ENCODE measurements at regions not wholly inside any gene's neighbourhood (a gene's known extent, or its start where the extent isn't known, plus 50 kb on each side); places are given as distances from the start of the nearest gene placed in this dataset.

GRCh38 chr9:36728651-36729520 lies 156.2 kb downstream of the MELK start:
- DNase-seq (ENCODE audit: low spot score): peak; percentile 83

- DNase-seq (ENCODE audit: low spot score): no peak
Measured at GRCh38 chr9:36729906-36730305, 157.2 kb downstream of the MELK start.

- DNase-seq (ENCODE audit: low spot score): no peak
Measured at GRCh38 chr9:36730414-36730813, 157.7 kb downstream of the MELK start.

- DNase-seq (ENCODE audit: low spot score): no peak
Measured at GRCh38 chr9:36731068-36731956, 158.6 kb downstream of the MELK start.

GRCh38 chr9:36734737-36735136 lies 162.0 kb downstream of the MELK start:
- no peak for DNase-seq (ENCODE audit: low spot score)

GRCh38 chr9:36736648-36737047 lies 164.0 kb downstream of the MELK start:
- no peak for DNase-seq (ENCODE audit: low spot score)

GRCh38 chr9:36738318-36738976 lies 165.8 kb downstream of the MELK start:
- DNase-seq (ENCODE audit: low spot score): no peak

GRCh38 chr9:36739373-36740116 lies 166.8 kb downstream of the MELK start:
- DNase-seq (ENCODE audit: low spot score): peak; percentile 30

- no peak for DNase-seq (ENCODE audit: low spot score)
Measured at GRCh38 chr9:36742264-36742663, 169.6 kb downstream of the MELK start.

GRCh38 chr9:36744678-36745077 lies 172.0 kb downstream of the MELK start:
- DNase-seq (ENCODE audit: low spot score): no peak

GRCh38 chr9:36745977-36746376 lies 173.3 kb downstream of the MELK start:
- DNase-seq (ENCODE audit: low spot score): no peak

GRCh38 chr9:36746415-36746814 lies 173.7 kb downstream of the MELK start:
- DNase-seq (ENCODE audit: low spot score): no peak

- peak; percentile 92 for DNase-seq (ENCODE audit: low spot score)
Measured at GRCh38 chr9:36748322-36748899, 175.7 kb downstream of the MELK start.

- DNase-seq (ENCODE audit: low spot score): no peak
Measured at GRCh38 chr9:36749461-36749860, 176.8 kb downstream of the MELK start.

GRCh38 chr9:36750630-36751029 lies 177.9 kb downstream of the MELK start:
- DNase-seq (ENCODE audit: low spot score): no peak

- no peak for DNase-seq (ENCODE audit: low spot score)
Measured at GRCh38 chr9:36755019-36755418, 182.3 kb downstream of the MELK start.

- no peak for DNase-seq (ENCODE audit: low spot score)
Measured at GRCh38 chr9:36759141-36759540, 186.4 kb downstream of the MELK start.

- DNase-seq (ENCODE audit: low spot score): no peak
Measured at GRCh38 chr9:36759976-36760375, 187.3 kb downstream of the MELK start.

- no peak for DNase-seq (ENCODE audit: low spot score)
Measured at GRCh38 chr9:36760667-36761420, 188.1 kb downstream of the MELK start.

GRCh38 chr9:36762958-36763357 lies 190.3 kb downstream of the MELK start:
- DNase-seq (ENCODE audit: low spot score): peak; percentile 32

- no peak for DNase-seq (ENCODE audit: low spot score)
Measured at GRCh38 chr9:36763778-36764177, 191.1 kb downstream of the MELK start.
